CD4-positive, CD25-positive, alpha-beta regulatory T cell (primary cell): ENCODE measurements at regions not wholly inside any gene's neighbourhood (a gene's known extent, or its start where the extent isn't known, plus 50 kb on each side); places are given as distances from the start of the nearest gene placed in this dataset.

Experiments
- ATAC-seq, 2 donors: fragments of 150-1000 bp; cut with Tn5 transposase; one replicate each; pipeline ENCODE4 v1.10.0; 2021; ENCODE audit warnings: low read depth in 2 of 2, moderate number of reproducible peaks in 2 of 2, moderate library complexity in 1 of 2
- DNase-seq, 3 donors: peaks; one replicate each; pipeline versions ENCODE4 v3.0.0 to v3.0.0-alpha.2; 2012 to 2022; ENCODE audit warnings: mixed read lengths in 1 of 3
- H3K27ac ChIP-seq: one replicate; pipeline ENCODE4 v1.7.0; 2013; ENCODE audit warnings: mild to moderate bottlenecking, low read length; ENCODE audit not compliant: insufficient read depth, poor library complexity, severe bottlenecking
- H3K27me3 ChIP-seq: one replicate; pipeline ENCODE4 v1.7.0; 2013; ENCODE audit warnings: low read length; ENCODE audit not compliant: control insufficient read depth, insufficient read depth
- H3K36me3 ChIP-seq: one replicate; pipeline ENCODE4 v1.7.0; 2013; ENCODE audit warnings: mild to moderate bottlenecking, low read length, moderate library complexity; ENCODE audit not compliant: control insufficient read depth, insufficient read depth
- H3K4me1 ChIP-seq: 2 replicates; pipeline ENCODE4 v1.7.0; 2013; ENCODE audit warnings: mild to moderate bottlenecking, low read length; ENCODE audit not compliant: insufficient read depth, control insufficient read depth, poor library complexity, severe bottlenecking
- H3K4me3 ChIP-seq: one replicate; pipeline ENCODE4 v1.7.0; 2013; ENCODE audit warnings: low read depth, mild to moderate bottlenecking, low read length, moderate library complexity
- H3K9me3 ChIP-seq, 2 experiments: 1 replicate in 1 of 2; 2 replicates in 1 of 2; pipeline ENCODE4 v1.7.0; 2013; ENCODE audit warnings: low read length in 2 of 2, mild to moderate bottlenecking in 1 of 2, moderate library complexity in 1 of 2; ENCODE audit not compliant: control insufficient read depth in 2 of 2
- H3K27ac Mint-ChIP-seq, 3 donors: one replicate each; pipeline ENCODE4 v1.8.0; 2020 to 2022; ENCODE audit warnings: mild to moderate bottlenecking in 3 of 3, mixed read lengths in 3 of 3, moderate library complexity in 2 of 3
- H3K27me3 Mint-ChIP-seq: one replicate; pipeline ENCODE4 v1.8.0; 2022; ENCODE audit warnings: mild to moderate bottlenecking, mixed read lengths
- H3K36me3 Mint-ChIP-seq: one replicate; pipeline ENCODE4 v1.8.0; 2020; ENCODE audit warnings: mixed read lengths
- H3K4me1 Mint-ChIP-seq, 4 donors: one replicate each; pipeline ENCODE4 v1.8.0; 2020 to 2022; ENCODE audit warnings: mixed read lengths in 4 of 4, mild to moderate bottlenecking in 1 of 4
- H3K4me3 Mint-ChIP-seq, 4 donors: one replicate each; pipeline ENCODE4 v1.8.0; 2020 to 2022; ENCODE audit warnings: mild to moderate bottlenecking in 4 of 4, mixed read lengths in 4 of 4, moderate library complexity in 3 of 4
- H3K9me3 Mint-ChIP-seq, 7 donors: one replicate each; pipeline ENCODE4 v1.8.0; 2020 to 2022; ENCODE audit warnings: mixed read lengths in 7 of 7, mild to moderate bottlenecking in 3 of 7, moderate library complexity in 2 of 7

DNA sequence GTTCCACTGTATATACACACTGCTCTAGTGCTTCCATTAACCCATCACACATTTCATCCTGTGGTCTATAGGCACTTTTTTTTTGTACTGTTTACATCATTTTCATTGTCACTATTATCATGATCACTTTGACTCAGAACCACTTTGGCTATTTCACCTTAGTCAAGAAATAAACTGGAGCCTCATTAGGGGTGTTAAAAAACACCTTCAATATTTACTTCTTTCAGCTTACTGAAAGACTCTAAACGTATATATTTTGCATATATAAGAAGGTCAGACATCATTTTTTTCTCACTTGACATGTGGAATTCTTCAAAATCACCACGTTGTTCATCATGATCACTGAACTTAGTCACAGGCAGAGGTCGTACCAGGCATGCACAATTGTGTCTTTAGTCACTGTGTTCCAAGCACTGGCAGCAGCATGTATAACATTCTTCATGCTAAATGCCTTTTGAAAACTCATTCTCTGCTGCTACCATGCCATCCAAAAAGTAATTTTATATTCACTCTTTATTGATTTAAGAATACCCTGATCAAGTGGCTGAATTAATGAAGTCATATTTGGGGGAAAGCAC, 229.2 kb upstream of the ARSJ start:
- H3K27ac Mint-ChIP-seq, result no peak overlapping the region
- no peaks in the 10 kb centered on the region for H3K9me3 ChIP-seq
- H3K9me3 Mint-ChIP-seq, result no peaks in the 10 kb centered on the region
- H3K4me1 Mint-ChIP-seq, result no peaks in the 10 kb centered on the region
- H3K4me3 ChIP-seq, result no peak overlapping the region
- no peak for ATAC-seq
- H3K36me3 Mint-ChIP-seq, result no peaks in the 10 kb centered on the region
- H3K36me3 ChIP-seq, result no peaks in the 10 kb centered on the region
- peaks cover 3% of the 10 kb centered on the region for H3K27me3 ChIP-seq
- H3K27me3 Mint-ChIP-seq, result no peaks in the 10 kb centered on the region
- H3K4me3 Mint-ChIP-seq, result no peak overlapping the region
- no peak overlapping the region for H3K27ac ChIP-seq
- no peaks in the 10 kb centered on the region for H3K4me1 ChIP-seq
- DNase-seq, result no peak

DNA sequence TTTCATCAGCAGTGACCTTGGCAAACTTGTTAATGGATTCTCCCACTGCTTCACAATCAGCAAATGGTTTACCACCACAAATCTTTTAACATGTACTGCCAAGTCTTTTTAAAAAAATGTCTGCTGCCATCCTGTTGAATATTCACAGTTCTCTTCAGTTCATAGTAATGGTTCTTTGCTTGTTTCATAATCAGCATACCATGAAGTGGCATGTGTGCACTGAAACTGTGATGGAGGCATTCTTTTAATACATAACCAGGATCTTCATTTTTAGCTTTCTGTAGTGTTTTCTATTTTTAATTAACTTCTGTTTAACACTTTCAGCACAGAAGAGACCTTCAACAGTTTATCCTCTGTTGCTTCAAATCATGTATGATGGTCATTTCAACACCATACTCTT, 230.1 kb upstream of the ARSJ start:
- Histone ChIP-seq H3K4me1 (no peaks in the 10 kb centered on the region), H3K4me3 (no peak overlapping the region), H3K27me3 (peaks cover 3% of the 10 kb centered on the region), H3K36me3 (no peaks in the 10 kb centered on the region), H3K27ac (no peak overlapping the region), H3K9me3 (no peaks in the 10 kb centered on the region)
- H3K27ac Mint-ChIP-seq, result no peak overlapping the region
- H3K27me3 Mint-ChIP-seq, result no peaks in the 10 kb centered on the region
- no peak for ATAC-seq
- DNase-seq, result no peak
- no peaks in the 10 kb centered on the region for H3K9me3 Mint-ChIP-seq
- H3K4me1 Mint-ChIP-seq, result no peaks in the 10 kb centered on the region
- H3K36me3 Mint-ChIP-seq, result no peaks in the 10 kb centered on the region
- no peak overlapping the region for H3K4me3 Mint-ChIP-seq

DNA sequence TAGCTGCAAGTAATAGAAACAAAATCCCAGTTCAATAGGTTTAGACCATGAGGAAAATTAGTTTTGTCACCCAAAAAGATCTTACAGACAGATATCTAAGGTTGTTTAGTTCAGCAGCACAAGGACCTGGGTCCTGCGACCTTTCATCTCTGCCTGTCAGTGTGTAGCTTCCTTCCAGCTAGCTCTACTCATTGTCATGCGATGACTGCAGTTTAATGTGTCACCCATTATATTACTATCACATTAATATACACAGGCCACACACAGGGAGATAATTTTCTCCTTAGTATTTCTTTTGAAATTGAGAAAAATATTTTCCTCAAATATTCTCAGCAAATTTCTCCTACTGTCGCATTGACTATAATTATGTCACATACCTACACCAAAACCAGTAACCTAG, 232.1 kb upstream of the ARSJ start:
- Histone ChIP-seq H3K27ac (no peak overlapping the region), H3K36me3 (no peaks in the 10 kb centered on the region), H3K27me3 (peaks cover 3% of the 10 kb centered on the region), H3K4me3 (no peak overlapping the region), H3K9me3 (no peaks in the 10 kb centered on the region), H3K4me1 (no peaks in the 10 kb centered on the region)
- Mint-ChIP-seq H3K27ac (no peak overlapping the region), H3K4me3 (no peak overlapping the region), H3K36me3 (no peaks in the 10 kb centered on the region), H3K4me1 (no peaks in the 10 kb centered on the region), H3K27me3 (no peaks in the 10 kb centered on the region), H3K9me3 (no peaks in the 10 kb centered on the region)
- DNase-seq, result no peak
- no peak for ATAC-seq

DNA sequence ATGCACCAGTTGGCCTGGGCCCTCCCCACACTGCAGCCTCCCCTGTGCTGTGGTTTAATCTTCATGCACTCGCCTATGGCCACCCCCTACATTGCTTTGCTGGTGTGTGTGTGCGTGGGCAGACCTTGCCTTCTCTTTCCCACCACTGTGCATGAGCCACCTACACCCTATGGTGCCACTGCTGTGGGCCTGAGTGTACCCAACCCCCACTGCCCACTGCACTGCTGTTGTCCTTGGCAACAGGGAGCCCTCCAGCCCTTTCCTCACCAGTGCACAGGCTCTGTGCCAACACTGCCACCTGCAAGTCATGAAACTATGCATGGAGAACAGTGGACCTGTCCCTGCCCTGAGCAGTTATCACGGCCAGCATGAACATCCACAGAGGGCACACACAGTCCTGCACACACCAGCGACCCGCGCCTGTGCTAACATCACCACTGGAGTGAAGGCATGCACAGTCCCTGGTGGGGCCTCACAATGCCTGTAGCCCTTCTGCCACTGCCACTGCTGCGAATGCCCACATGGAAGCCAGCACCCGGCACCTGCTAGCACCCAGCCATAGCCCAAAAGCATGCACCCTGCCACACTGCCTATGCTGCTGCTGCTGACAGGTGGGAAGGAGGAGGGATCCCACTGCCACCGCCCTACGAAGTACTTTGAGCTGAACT, 237.8 kb upstream of the ARSJ start:
- Mint-ChIP-seq H3K27me3 (no peaks in the 10 kb centered on the region), H3K9me3 (peaks cover 0 to 4% (median 0%) of the 10 kb centered on the region in 7 donors), H3K36me3 (no peaks in the 10 kb centered on the region), H3K4me3 (no peak overlapping the region), H3K27ac (no peak overlapping the region), H3K4me1 (no peaks in the 10 kb centered on the region)
- ATAC-seq (no peak), DNase-seq (no peak)
- H3K27ac ChIP-seq, result no peak overlapping the region
- H3K4me3 ChIP-seq, result no peak overlapping the region
- no peaks in the 10 kb centered on the region for H3K9me3 ChIP-seq
- H3K4me1 ChIP-seq, result no peaks in the 10 kb centered on the region
- no peaks in the 10 kb centered on the region for H3K36me3 ChIP-seq
- H3K27me3 ChIP-seq, result no peaks in the 10 kb centered on the region

DNA sequence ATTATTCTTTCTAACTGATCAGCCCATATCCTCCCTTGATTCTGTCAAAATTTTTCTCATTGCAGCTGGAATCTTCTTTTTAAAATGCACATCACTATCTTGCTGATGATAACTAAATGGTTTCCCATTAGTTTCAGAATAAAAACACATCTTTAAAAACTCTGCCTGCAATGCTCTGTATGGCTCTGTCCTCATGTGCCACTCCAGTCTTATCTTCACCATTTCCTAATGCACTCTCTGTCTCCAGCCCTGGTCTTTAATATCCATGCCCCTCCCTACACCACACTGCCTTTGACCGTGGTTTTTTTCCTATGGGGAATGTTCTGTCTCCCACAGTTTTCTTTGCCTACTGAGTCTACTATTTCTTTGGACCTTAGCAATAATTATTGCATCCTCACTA, 244.1 kb upstream of the ARSJ start:
- DNase-seq, result no peak
- no peaks in the 10 kb centered on the region for H3K36me3 Mint-ChIP-seq
- no peak for ATAC-seq
- no peak overlapping the region for H3K27ac ChIP-seq
- no peaks in the 10 kb centered on the region for H3K4me1 ChIP-seq
- H3K4me3 Mint-ChIP-seq, result no peak overlapping the region
- peaks cover 0 to under 1% (median 0%) of the 10 kb centered on the region in 7 donors for H3K9me3 Mint-ChIP-seq
- H3K27me3 ChIP-seq, result no peaks in the 10 kb centered on the region
- no peaks in the 10 kb centered on the region for H3K4me1 Mint-ChIP-seq
- no peak overlapping the region for H3K27ac Mint-ChIP-seq
- no peaks in the 10 kb centered on the region for H3K9me3 ChIP-seq
- H3K4me3 ChIP-seq, result no peak overlapping the region
- H3K36me3 ChIP-seq, result no peaks in the 10 kb centered on the region
- no peaks in the 10 kb centered on the region for H3K27me3 Mint-ChIP-seq

DNA sequence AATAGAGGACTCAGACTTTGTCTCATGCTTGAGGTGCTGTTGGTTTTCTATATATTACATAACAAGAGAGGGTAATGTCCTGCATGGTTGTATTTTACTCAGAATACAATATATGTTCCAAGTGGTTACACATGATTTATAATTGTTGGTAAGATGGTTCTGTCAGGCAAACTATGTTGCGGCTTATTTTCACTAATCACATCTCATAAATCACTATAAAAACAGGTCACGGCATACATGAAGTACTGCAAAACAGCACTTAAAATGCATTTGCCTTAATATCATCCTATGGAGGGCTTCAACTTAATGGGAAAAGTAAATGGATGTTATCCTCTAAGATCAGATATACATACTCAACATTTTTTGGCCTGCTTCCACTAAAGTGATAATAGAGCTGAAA, 246.0 kb upstream of the ARSJ start:
- Mint-ChIP-seq H3K4me3 (no peak overlapping the region), H3K27me3 (no peaks in the 10 kb centered on the region), H3K36me3 (no peaks in the 10 kb centered on the region), H3K9me3 (no peaks in the 10 kb centered on the region), H3K4me1 (no peaks in the 10 kb centered on the region), H3K27ac (no peak overlapping the region)
- DNase-seq (no peak), ATAC-seq (no peak)
- no peak overlapping the region for H3K27ac ChIP-seq
- H3K36me3 ChIP-seq, result no peaks in the 10 kb centered on the region
- no peaks in the 10 kb centered on the region for H3K27me3 ChIP-seq
- no peak overlapping the region for H3K4me3 ChIP-seq
- H3K4me1 ChIP-seq, result no peaks in the 10 kb centered on the region
- H3K9me3 ChIP-seq, result no peaks in the 10 kb centered on the region

DNA sequence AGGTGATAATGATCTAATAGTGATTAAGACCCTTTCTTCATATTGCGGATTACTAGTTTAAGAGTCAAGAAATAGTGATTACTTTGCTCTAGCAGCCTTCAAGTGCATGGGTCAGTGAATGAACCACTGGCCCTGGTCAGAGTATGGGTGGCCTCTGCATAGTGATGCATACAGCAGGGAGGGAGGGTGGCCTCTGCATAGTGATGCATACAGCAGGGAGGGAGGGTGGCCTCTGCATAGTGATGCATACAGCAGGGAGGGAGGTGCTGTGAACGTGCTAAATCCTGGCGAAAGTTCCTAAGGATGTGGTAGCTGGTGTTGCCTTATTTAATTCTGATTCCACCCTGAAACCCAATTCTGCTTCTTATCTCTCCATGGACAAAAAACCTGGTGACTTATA, 246.7 kb upstream of the ARSJ start:
- Histone ChIP-seq H3K9me3 (no peaks in the 10 kb centered on the region), H3K4me3 (no peak overlapping the region), H3K27ac (no peak overlapping the region), H3K27me3 (no peaks in the 10 kb centered on the region), H3K36me3 (no peaks in the 10 kb centered on the region), H3K4me1 (no peaks in the 10 kb centered on the region)
- Mint-ChIP-seq H3K27ac (no peak overlapping the region), H3K27me3 (no peaks in the 10 kb centered on the region), H3K36me3 (no peaks in the 10 kb centered on the region), H3K9me3 (no peaks in the 10 kb centered on the region), H3K4me3 (no peak overlapping the region), H3K4me1 (no peaks in the 10 kb centered on the region)
- ATAC-seq (no peak), DNase-seq (no peak)

DNA sequence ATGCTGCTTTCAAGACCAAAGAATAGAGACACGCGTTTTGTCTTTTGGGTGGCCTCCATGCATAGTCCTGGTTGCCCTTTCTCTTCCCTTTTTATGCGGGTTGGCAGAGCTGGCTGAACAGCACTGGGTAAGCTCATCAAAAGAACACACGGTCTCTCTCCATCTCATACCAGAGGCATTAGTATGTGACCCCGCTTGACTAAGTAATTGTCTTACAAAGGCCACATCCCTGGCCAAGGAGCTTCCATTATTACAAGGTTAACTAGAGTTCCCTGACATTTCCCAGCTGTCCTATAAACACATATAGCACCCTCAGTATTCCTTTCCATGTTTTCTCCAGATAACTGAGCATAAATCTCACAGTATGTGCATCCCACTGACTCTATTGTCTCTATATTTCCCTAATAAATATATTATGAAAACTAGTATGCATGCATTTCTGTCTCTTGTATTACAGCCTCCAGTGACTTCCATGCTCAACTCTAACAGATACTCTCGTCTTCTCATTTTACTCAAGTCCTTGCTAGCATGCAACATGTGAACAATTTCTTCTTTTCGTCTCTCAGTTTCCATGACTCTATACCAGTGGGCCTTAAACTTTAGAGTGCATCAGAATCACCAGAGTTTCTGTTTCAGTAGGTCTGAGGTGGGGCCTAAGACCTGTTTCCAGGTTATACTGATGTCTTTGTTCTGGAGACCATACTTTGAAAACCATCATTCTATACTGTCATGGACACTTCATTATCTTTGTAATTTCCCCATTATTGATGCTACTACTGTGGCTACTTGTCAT, 247.7 kb upstream of the ARSJ start:
- H3K27ac Mint-ChIP-seq, result no peak overlapping the region
- no peak overlapping the region for H3K4me3 ChIP-seq
- no peaks in the 10 kb centered on the region for H3K4me1 Mint-ChIP-seq
- no peaks in the 10 kb centered on the region for H3K36me3 Mint-ChIP-seq
- H3K9me3 ChIP-seq, result no peaks in the 10 kb centered on the region
- no peaks in the 10 kb centered on the region for H3K9me3 Mint-ChIP-seq
- no peak for DNase-seq
- H3K4me3 Mint-ChIP-seq, result no peak overlapping the region
- no peaks in the 10 kb centered on the region for H3K36me3 ChIP-seq
- no peaks in the 10 kb centered on the region for H3K27me3 Mint-ChIP-seq
- H3K4me1 ChIP-seq, result no peaks in the 10 kb centered on the region
- no peak overlapping the region for H3K27ac ChIP-seq
- no peaks in the 10 kb centered on the region for H3K27me3 ChIP-seq
- ATAC-seq, result no peak
